PC-9 (cell line): ENCODE measurements at regions not wholly inside any gene's neighbourhood (a gene's known extent, or its start where the extent isn't known, plus 50 kb on each side); places are given as distances from the start of the nearest gene placed in this dataset.

Source experiments
- BruUV-seq: library from RNA; stranded (reverse); fragments of 400-500 nt; replicated peaks from 2 replicates; lab custom pipeline; 2021; lab: Mats Ljungman, UMichigan
- CTCF ChIA-PET: fragments of 300-600 bp; sonication (Branson Sonifier 250); formaldehyde crosslinking; loops from one replicate; lab custom pipeline; 2022; ENCODE audit warnings: antibody characterized with exemption; lab: Charles Lee
- POLR2A ChIA-PET: fragments of 300-600 bp; sonication (Branson Sonifier 250); formaldehyde crosslinking; loops from one replicate; lab custom pipeline; 2022; ENCODE audit warnings: antibody characterized with exemption; ENCODE audit not compliant: unreplicated experiment; lab: Charles Lee
- DNase-seq, 2 experiments: peaks; one replicate each; pipeline versions ENCODE4 v3.0.0 to v3.0.0-alpha.2; 2015 to 2022; ENCODE audit warnings: mixed read lengths in 1 of 2
- H2AFZ ChIP-seq: fragments of 200-600 bp; sonication (generic); 2 replicates; pipeline ENCODE4 v1.8.1; 2017; ENCODE audit warnings: antibody characterized with exemption
- H3F3A ChIP-seq: fragments of 200-600 bp; sonication (generic); 2 replicates; pipeline ENCODE4 v1.8.1; 2017; ENCODE audit warnings: antibody characterized with exemption, mild to moderate bottlenecking, low read depth; ENCODE audit not compliant: insufficient read depth
- H3K27ac ChIP-seq: fragments of 200-600 bp; sonication (generic); 2 replicates; pipeline ENCODE4 v1.6.1; 2016; ENCODE audit warnings: mixed run types
- H3K27me3 ChIP-seq: fragments of 200-600 bp; sonication (generic); 2 replicates; pipeline ENCODE4 v1.6.1; 2016; ENCODE audit warnings: low read depth, mixed run types; ENCODE audit not compliant: insufficient read depth
- H3K36me3 ChIP-seq: fragments of 200-600 bp; sonication (generic); 2 replicates; pipeline ENCODE4 v1.6.1; 2016; ENCODE audit warnings: low read depth, mixed run types
- H3K4me1 ChIP-seq: fragments of 200-600 bp; sonication (generic); replicated peaks from 2 replicates; pipeline ENCODE4 v1.6.1; 2016; ENCODE audit warnings: mixed run types; ENCODE audit not compliant: insufficient read depth
- H3K4me2 ChIP-seq: fragments of 200-600 bp; sonication (generic); 2 replicates; pipeline ENCODE4 v1.6.1; 2017; ENCODE audit warnings: mixed run types
- H3K4me3 ChIP-seq: fragments of 200-600 bp; sonication (generic); 2 replicates; pipeline ENCODE4 v1.6.1; 2016; ENCODE audit warnings: mixed run types
- H3K79me2 ChIP-seq: fragments of 200-600 bp; sonication (generic); 2 replicates; pipeline ENCODE4 v1.6.1; 2017; ENCODE audit warnings: low read depth, mixed run types
- H3K9me2 ChIP-seq: fragments of 200-600 bp; sonication (generic); 2 replicates; pipeline ENCODE4 v1.8.1; 2017; ENCODE audit warnings: mild to moderate bottlenecking; ENCODE audit not compliant: insufficient read depth
- H3K9me3 ChIP-seq: fragments of 200-600 bp; sonication (generic); 2 replicates; pipeline ENCODE4 v1.8.1; 2016; ENCODE audit warnings: low read depth; ENCODE audit not compliant: insufficient read depth
- H4K20me1 ChIP-seq: fragments of 200-600 bp; sonication (generic); 2 replicates; pipeline ENCODE4 v1.8.1; 2017; ENCODE audit not compliant: insufficient read depth
- EZH2 ChIP-seq: fragments of 200-600 bp; sonication (generic); IDR thresholded peaks from 2 replicates; pipeline ENCODE4 v1.8.0; 2017; ENCODE audit warnings: antibody characterized with exemption, low read depth
- intact Hi-C: fragments of 100-400 bp; cut with micrococcal nuclease; formaldehyde crosslinking; loops from one replicate; pipeline ENCODE4 v1.10.0; 2022; ENCODE audit not compliant: unreplicated experiment
- TF ChIP-seq, protein P1 (sequence below): fragments of 200-600 bp; sonication (generic); conservative IDR thresholded peaks from 2 replicates; pipeline ENCODE4 v1.6.1; 2017; ENCODE audit warnings: mixed run types, antibody characterized with exemption, mild to moderate bottlenecking, moderate library complexity

DNA sequence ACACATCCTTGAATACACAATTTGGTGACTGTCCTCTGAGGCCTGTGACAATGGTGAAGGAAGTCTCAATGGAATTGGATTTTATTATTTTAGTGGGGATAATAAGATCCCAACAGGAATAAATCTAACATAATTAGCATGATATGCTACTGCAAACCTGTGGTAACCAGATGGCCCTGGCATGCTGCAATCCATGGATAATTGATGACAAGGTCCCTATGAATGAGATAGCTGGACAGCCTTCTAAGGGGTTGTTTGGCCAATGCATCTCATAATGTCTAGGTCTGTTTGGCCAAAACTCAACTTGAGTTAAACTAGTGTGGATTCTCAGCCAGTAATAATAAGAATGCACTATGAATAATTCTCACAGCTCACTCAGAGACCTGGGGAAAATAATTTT lies 145.3 kb upstream of the GALNTL6 start:
- no TSS peak for BruUV-seq
- Histone ChIP-seq H3F3A (no peaks in the 10 kb centered on the region), H3K27me3 (no peaks in the 10 kb centered on the region), H3K9me3 (no peaks in the 10 kb centered on the region), H3K27ac (no peak overlapping the region), H3K9me2 (no peaks in the 10 kb centered on the region), H3K79me2 (no peaks in the 10 kb centered on the region), H4K20me1 (no peaks in the 10 kb centered on the region), H3K4me1 (no peaks in the 10 kb centered on the region), H2AFZ (no peak overlapping the region), H3K4me2 (no peak overlapping the region), H3K4me3 (no peak overlapping the region), H3K36me3 (no peaks in the 10 kb centered on the region)
- TF ChIP-seq, protein P1, sequence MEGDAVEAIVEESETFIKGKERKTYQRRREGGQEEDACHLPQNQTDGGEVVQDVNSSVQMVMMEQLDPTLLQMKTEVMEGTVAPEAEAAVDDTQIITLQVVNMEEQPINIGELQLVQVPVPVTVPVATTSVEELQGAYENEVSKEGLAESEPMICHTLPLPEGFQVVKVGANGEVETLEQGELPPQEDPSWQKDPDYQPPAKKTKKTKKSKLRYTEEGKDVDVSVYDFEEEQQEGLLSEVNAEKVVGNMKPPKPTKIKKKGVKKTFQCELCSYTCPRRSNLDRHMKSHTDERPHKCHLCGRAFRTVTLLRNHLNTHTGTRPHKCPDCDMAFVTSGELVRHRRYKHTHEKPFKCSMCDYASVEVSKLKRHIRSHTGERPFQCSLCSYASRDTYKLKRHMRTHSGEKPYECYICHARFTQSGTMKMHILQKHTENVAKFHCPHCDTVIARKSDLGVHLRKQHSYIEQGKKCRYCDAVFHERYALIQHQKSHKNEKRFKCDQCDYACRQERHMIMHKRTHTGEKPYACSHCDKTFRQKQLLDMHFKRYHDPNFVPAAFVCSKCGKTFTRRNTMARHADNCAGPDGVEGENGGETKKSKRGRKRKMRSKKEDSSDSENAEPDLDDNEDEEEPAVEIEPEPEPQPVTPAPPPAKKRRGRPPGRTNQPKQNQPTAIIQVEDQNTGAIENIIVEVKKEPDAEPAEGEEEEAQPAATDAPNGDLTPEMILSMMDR = no peak
- no peak for TF ChIP-seq EZH2
- ChIA-PET POLR2A (no interaction called here), CTCF (no interaction called here)
- intact Hi-C loops = no loop called here
- no peak for DNase-seq

DNA sequence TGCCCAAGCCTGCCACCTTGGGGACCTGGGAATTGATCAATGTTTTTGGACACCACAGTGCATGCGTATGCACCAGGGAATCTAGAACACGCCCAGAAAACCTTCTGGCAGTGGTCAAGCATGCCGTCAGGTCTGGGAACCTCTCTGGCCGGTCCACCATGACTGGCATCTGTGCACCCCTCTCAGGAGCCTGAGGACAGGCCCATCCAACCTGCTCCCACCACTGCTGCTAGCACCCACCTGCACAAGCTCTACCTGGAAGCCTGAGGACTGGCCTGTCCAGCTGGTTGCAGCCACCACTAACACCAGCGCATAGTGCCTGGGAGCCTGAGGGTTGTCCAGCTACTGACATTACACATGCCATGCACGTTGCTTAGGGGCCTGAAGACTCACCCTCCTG lies 162.1 kb upstream of the GALNTL6 start:
- TF ChIP-seq, protein P1 = no peak
- no peak for TF ChIP-seq EZH2
- Histone ChIP-seq H3K79me2 (no peaks in the 10 kb centered on the region), H2AFZ (no peak overlapping the region), H3K27ac (no peak overlapping the region), H3K4me2 (no peak overlapping the region), H3K4me3 (no peak overlapping the region), H3K27me3 (no peaks in the 10 kb centered on the region), H3K4me1 (no peaks in the 10 kb centered on the region), H3K36me3 (no peaks in the 10 kb centered on the region), H3F3A (no peaks in the 10 kb centered on the region), H4K20me1 (no peaks in the 10 kb centered on the region), H3K9me3 (no peaks in the 10 kb centered on the region), H3K9me2 (no peaks in the 10 kb centered on the region)
- intact Hi-C loops = no loop called here
- no TSS peak for BruUV-seq
- CTCF ChIA-PET = no interaction called here
- POLR2A ChIA-PET = no interaction called here
- no peak for DNase-seq

- intact Hi-C loops = no loop called here
- ChIA-PET CTCF (no interaction called here), POLR2A (no interaction called here)
- no peak overlapping the region for H3K27ac ChIP-seq
- no peaks in the 10 kb centered on the region for H3K4me1 ChIP-seq
- H3K79me2 ChIP-seq = no peaks in the 10 kb centered on the region
- no peaks in the 10 kb centered on the region for H3K36me3 ChIP-seq
- H3K9me2 ChIP-seq = no peaks in the 10 kb centered on the region
- H4K20me1 ChIP-seq = no peaks in the 10 kb centered on the region
- no peaks in the 10 kb centered on the region for H3F3A ChIP-seq
- no peaks in the 10 kb centered on the region for H3K9me3 ChIP-seq
- no peak overlapping the region for H3K4me3 ChIP-seq
- TF ChIP-seq, protein P1 = no peak
- TF ChIP-seq EZH2 = no peak
- H3K4me2 ChIP-seq = no peak overlapping the region
- no peaks in the 10 kb centered on the region for H3K27me3 ChIP-seq
- H2AFZ ChIP-seq = no peak overlapping the region
- no peak for DNase-seq
- no TSS peak for BruUV-seq
Measured at GRCh38 chr4:171650543-171650942, 162.7 kb upstream of the GALNTL6 start.
